ENCODE measurements at regions not wholly inside any gene's neighbourhood (a gene's known extent, or its start where the extent isn't known, plus 50 kb on each side); places are given as distances from the start of the nearest gene placed in this dataset.

GRCh38 chr3:69505770-69506407 lies 120.0 kb upstream of the FRMD4B start (continued):
- TF ChIP-seq ZNF766 (CRISPR knock-in tag; conservative IDR thresholded peaks at IDR 0.05) (no peak), HMG20A (CRISPR knock-in tag; conservative IDR thresholded peaks at IDR 0.05) (no peak), TBL1XR1 (IDR thresholded peaks at IDR 0.05; ENCODE audit: low read length in 2 of 2) (no peak), NUFIP1 (IDR thresholded peaks at IDR 0.05; ENCODE audit: partially characterized antibody) (no peak), ZNF232 (CRISPR knock-in tag; IDR thresholded peaks at IDR 0.05) (no peak), ZNF324 (CRISPR knock-in tag; IDR thresholded peaks at IDR 0.05) (no peak)
- TF ChIP-seq, protein P1, sequence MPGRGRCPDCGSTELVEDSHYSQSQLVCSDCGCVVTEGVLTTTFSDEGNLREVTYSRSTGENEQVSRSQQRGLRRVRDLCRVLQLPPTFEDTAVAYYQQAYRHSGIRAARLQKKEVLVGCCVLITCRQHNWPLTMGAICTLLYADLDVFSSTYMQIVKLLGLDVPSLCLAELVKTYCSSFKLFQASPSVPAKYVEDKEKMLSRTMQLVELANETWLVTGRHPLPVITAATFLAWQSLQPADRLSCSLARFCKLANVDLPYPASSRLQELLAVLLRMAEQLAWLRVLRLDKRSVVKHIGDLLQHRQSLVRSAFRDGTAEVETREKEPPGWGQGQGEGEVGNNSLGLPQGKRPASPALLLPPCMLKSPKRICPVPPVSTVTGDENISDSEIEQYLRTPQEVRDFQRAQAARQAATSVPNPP (IDR thresholded peaks at IDR 0.05; ENCODE audit: borderline replicate concordance, insufficient read depth, insufficient read length) = no peak

DNA sequence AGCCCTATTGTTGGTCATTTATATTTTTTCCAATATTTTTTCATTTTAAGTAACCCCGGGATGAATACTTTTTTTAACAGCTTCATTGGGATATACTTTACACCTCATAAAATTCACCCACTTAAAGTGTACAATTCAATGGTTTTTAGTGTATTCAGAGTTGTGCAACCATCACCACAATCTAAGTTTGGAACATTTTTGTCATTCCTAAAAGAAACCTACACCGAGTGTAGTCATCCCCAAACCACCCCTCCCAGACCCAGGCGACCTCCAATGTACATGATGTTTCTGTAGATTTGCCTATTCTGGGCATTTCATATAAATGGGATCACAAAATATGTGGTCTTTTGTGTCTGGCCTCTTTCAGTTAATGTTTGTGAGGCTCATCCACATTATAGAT lies 118.3 kb upstream of the FRMD4B start:
- WGBS (ENCODE audit: insufficient coverage, low coverage, missing lambda C conversion rate) = 0% methylated on average over 3 of the region's 3 CpGs
- intact Hi-C loops (cut with micrococcal nuclease) = no loop called here
- no peak for TF ChIP-seq EZH2 (IDR thresholded peaks at IDR 0.05; ENCODE audit: borderline replicate concordance, low read depth, low read length)
- TF ChIP-seq ELF4 (CRISPR knock-in tag; IDR thresholded peaks at IDR 0.05) = no peak
- no peak for TF ChIP-seq CREBBP (IDR thresholded peaks at IDR 0.05; ENCODE audit: low read depth, low read length)
- TF ChIP-seq GABPB2 (CRISPR knock-in tag; conservative IDR thresholded peaks at IDR 0.05) = no peak
- TF ChIP-seq, protein P2, sequence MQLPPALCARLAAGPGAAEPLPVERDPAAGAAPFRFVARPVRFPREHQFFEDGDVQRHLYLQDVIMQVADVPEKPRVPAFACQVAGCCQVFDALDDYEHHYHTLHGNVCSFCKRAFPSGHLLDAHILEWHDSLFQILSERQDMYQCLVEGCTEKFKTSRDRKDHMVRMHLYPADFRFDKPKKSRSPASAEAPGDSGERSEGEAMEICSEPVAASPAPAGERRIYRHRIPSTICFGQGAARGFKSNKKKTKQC (CRISPR knock-in tag; IDR thresholded peaks at IDR 0.05) = no peak
- no peak for TF ChIP-seq ZNF431 (CRISPR knock-in tag; IDR thresholded peaks at IDR 0.05)
- no peak for TF ChIP-seq RAD21 (CRISPR knock-in tag; conservative IDR thresholded peaks at IDR 0.05 in 1 of 2, IDR thresholded peaks at IDR 0.05 in 1 of 2)
- no peak for TF ChIP-seq ZSCAN29 (IDR thresholded peaks at IDR 0.05)
- no peak for TF ChIP-seq CEBPZ (IDR thresholded peaks at IDR 0.05; ENCODE audit: borderline replicate concordance, low read depth, low read length)

More for the DNA sequence above, 118.3 kb upstream of the FRMD4B start:
- POLR2A ChIA-PET = no interaction called here
- no peak overlapping the region for H3K4me2 ChIP-seq (ENCODE audit: insufficient read depth, low read length)
- H3K4me3 ChIP-seq = no peak overlapping the region
- no peaks in the 10 kb centered on the region for H3K9me3 ChIP-seq (replicated peaks; ENCODE audit: control insufficient read depth, insufficient read depth, low read depth, low read length)
- no peaks in the 10 kb centered on the region for H3K4me1 ChIP-seq (replicated peaks in 1 of 2; ENCODE audit: control insufficient read depth in 2 of 2, insufficient read depth in 2 of 2, low read length in 2 of 2)
- no peak overlapping the region for H3K9ac ChIP-seq (ENCODE audit: insufficient read depth in 1 of 2, low read depth in 2 of 2, low read length in 2 of 2)
- no TSS peak for BruUV-seq (replicated peaks)
- no peak for ATAC-seq
- H3K27me3 ChIP-seq (ENCODE audit: control insufficient read depth in 2 of 2, insufficient read depth in 2 of 2, low read length in 2 of 2) = no peaks in the 10 kb centered on the region; a peak in 1 of 5 replicates
- CTCF ChIA-PET (ENCODE audit: low intra/inter-chr PET ratio) = no interaction called here
- H3K79me2 ChIP-seq (ENCODE audit: control insufficient read depth, insufficient read depth, low read length) = no peaks in the 10 kb centered on the region
- H3K27ac ChIP-seq (ENCODE audit: extremely low read depth, low read depth, low read length) = no peak overlapping the region
- no peak for FAIRE-seq
- no peaks in the 10 kb centered on the region for H3K36me3 ChIP-seq (ENCODE audit: control insufficient read depth, insufficient read depth, low read length)
- no peaks in the 10 kb centered on the region for H3K9me1 ChIP-seq (ENCODE audit: control insufficient read depth, insufficient read depth, low read length)
- H4K20me1 ChIP-seq (replicated peaks; ENCODE audit: control insufficient read depth, insufficient read depth, low read length) = no peaks in the 10 kb centered on the region
- in situ Hi-C loops (cut with MboI) = no loop called here
- no peak for DNase-seq (ENCODE audit: extremely low read depth in 1 of 4, low spot score in 3 of 4)
- H2AFZ ChIP-seq (ENCODE audit: low read depth, low read length) = no peak overlapping the region
